Islet precursor cell (in vitro differentiated cells): ENCODE measurements at regions not wholly inside any gene's neighbourhood (a gene's known extent, or its start where the extent isn't known, plus 50 kb on each side); places are given as distances from the start of the nearest gene placed in this dataset.

Source experiments
- DNase-seq: peaks from one replicate; pipeline ENCODE4 v3.0.0-alpha.2; 2018

- DNase-seq, result no peak
Measured at GRCh38 chr2:156647377-156648010, 211.3 kb downstream of the GPD2 start.

DNA sequence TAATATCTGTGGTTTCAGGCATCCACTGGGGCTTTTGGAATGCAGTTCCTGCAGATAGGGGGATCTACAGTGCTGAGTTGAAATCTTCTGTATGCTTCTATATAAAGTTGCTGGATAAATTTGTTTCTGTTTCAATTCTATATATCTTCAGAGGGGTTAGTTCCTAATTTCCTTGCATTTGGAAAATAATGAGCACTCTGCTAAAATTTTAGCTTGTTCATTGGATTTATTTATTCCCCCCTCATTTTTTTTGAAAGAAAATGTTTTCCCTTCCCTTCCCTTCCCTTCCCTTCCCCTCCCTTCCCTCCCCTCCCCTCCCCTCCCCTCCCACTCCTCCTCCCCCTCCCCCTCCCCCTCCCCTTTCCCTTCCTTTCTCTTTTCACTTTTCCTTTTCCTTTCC is 212.3 kb downstream of the GPD2 start:
- no peak for DNase-seq

- no peak for DNase-seq
Measured at GRCh38 chr2:156649596-156649995, 213.4 kb downstream of the GPD2 start.

DNA sequence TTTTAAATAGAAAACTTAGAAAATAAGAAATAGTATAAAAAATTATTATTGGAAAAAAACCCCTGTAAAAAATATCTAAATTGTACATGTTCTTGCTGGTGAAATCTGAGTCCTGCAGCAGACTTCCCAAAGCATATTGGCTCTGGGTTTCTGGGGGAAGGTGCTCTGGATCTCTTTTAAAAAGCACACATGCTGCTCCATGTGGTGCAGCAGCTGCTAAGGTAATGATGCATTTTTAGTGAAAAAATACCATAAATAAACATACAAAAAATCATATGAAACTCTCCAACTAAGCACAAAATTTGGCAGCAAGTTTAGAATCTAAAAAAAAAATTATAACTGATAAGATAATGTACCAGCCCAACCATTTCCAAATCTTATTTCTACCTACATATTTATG is 216.5 kb downstream of the GPD2 start:
- DNase-seq, result no peak

- DNase-seq, result no peak
Measured at GRCh38 chr2:156653675-156654074, 217.5 kb downstream of the GPD2 start.

DNA sequence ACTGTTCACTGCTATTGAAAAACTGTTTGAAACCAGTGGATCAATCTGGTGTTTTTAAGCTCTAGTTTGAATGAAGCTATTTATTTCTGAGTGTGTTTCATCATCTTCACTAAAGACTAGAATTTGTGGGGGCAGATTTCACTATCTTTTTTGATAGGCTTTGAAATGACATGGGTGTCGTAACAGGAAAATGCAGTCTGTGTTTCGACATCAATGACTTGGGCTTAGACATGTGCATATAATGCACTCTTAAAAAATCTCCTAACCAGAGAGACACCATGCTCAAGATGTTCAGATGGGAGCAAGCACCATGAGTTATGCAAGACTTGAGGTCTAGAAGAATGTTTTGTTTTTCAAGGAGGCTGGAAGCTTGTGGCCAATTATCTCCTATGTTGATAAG is 221.6 kb downstream of the GPD2 start:
- DNase-seq, result no peak

DNA sequence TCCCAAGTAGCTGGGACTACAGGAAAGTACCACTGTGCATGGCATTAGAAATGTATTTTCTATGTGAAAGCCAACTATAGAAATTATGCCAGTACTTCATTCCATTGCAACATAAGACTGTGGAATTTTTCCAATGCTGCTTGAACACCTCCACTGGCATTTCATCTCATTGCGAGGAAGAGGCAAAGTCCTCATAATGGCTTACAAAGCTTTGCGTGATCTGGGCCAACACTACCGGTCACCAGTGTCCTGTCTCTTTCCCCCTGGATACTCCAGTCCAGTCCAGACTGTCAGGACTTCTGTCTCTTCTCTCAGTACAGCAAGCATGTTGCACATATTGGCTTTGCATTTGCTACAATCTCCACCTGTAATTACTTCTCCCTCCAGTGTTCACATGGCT is 223.5 kb downstream of the GPD2 start:
- no peak for DNase-seq

GRCh38 chr2:156663757-156664409 is 227.7 kb downstream of the GPD2 start:
- no peak for DNase-seq

DNA sequence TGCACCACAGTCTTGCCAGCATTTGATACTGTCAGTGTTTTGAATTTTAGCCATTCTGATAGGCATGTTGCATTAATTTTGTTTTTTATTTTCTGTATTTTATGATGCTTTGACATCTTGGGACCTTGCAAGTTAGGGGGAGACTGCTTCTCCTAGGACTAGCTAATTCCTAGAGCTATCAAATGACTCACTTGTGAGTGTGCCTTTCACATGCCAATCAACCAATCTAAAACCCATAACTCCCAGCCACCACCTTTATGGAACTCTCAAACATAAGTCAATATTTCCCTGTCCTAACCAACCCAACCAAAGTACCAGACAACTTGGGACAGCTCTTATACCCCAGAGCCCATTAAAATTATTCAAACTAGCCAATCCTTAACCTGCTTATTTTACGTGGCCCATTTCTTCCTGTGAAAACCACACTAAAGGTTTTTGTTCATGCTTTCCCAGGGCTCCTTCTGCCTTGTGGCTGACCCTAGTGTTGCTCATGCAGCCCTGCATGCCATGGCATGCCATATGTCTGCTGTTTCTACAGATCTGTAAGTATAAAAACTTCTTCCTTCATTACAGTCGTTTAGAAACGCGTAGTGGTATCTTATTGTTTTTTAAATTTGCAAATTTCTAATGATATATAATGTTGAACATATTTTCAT is 230.1 kb downstream of the GPD2 start:
- no peak for DNase-seq

GRCh38 chr2:156670104-156670503 is 233.9 kb downstream of the GPD2 start:
- DNase-seq, result no peak

DNA sequence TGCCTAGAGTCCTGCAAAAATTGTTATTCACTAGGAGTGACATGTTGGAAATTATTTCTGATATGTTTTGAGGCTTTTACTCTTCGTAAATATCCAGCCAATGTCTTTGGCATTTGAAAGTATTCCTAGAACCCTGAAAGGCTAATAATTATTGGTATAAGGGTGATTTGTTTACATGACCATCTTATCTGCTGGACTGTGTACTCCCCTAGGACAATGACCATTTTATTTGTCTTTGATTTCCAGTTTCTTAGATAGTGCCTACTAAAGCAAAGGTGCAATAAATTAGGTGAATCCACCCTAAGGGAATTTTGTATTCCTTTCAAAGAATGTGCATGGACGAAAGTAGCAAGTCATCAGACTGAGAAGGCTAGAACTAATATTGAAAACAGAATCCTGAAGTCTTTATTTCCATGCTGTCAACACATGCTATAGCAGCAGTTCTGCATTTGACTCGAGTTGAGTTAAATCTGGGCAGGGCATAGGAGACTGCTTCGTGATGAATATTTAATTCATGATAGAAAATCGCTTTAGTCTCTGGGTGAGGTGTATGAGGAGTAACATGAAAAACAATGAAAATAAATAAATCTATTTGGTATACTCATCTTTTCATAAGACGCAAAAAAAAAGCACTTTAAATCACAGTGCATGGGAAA is 235.7 kb downstream of the GPD2 start:
- DNase-seq, result no peak

DNA sequence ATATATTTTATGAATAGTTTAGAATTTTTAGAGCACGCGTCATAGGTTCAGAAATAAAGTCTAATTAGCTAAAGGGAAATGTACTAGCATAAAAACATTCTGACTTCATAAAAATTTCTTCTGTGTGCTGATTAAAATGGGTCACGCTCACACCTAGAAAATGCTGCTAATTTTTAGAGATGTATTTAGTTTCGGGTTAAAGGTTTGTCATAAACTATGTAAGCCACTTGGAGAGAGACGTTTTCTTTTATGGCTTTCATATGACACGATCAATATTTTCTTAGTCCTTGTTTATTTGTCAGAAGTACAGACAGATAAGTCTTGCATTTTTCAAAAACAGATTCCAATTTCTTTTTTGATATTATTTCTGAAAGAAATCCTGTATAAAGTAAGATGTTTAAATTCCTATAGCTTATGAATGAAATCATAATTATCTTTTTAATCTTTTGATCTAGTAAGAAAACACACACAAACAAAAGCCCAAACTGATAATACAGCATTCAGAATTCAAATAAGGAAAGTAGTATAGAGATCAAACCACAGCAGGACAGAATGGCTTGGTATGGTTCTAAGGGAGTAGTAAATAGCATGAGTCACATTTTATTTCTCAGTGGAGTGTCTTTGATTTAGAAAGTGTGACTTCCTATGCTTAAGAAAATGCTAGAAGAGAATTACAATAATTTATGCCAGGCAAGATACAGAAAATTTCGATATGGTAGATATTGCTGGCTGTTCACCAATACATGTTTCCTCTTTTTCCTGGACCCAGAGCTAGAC is 236.6 kb downstream of the GPD2 start:
- no peak for DNase-seq

GRCh38 chr2:156673333-156673615 is 237.1 kb downstream of the GPD2 start:
- DNase-seq, result peak; percentile 67

DNA sequence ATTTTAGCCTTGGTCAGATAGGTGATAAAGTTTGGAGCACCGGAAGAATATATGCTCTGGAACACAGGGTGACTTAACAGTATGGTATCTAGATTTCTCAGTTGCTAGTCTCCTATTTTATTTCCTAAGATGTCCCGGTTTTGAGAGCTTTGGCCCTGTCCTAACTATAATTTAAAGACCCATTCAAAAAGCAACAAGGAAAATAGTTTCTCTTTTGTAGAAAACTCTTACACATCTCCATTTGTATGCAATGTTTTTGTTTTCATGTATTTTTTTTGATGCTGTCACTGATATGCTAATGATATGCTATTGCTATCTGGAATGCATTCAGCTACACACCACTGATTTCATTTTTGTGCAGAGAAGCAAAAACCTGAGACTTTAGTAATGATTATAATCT is 237.8 kb downstream of the GPD2 start:
- DNase-seq, result no peak

DNA sequence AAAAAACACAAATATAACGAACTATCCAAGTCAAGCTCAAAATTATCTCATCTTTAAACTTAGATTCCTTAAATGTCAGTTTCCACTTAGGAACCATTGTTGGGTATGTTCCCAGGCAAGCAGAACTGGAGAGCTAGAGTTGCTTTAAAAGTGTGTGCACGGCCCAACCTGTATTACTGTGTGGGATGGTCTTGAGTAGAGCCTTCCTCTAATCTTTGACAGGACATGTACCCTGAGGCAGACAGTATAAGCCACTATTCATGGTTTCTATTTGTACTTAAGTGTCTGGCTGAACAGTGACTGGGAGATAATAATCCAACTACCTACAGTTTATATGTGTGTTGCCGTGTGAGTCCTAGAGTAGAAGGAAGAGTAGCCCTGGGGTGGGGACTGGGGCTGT is 239.7 kb downstream of the GPD2 start:
- DNase-seq, result peak; percentile 75

DNA sequence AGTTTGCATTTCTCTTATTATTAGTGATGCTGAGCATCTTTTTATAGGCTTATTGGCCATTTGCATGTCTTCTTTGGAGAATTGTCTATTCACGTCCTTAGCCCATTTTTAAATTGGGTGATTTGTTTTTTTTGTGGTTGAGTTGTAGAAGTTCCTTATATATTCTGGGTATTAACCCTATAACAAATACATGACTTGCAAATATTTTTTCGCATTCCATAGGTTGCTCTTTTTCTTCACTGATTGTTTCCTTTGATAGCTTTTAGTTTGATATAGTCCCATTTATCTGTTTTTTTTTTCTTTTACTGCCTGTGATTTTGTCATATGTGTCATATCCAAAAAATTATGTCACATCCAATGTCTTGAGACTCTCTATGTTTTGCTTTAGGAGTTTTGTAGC is 243.6 kb downstream of the GPD2 start:
- DNase-seq, result no peak

DNA sequence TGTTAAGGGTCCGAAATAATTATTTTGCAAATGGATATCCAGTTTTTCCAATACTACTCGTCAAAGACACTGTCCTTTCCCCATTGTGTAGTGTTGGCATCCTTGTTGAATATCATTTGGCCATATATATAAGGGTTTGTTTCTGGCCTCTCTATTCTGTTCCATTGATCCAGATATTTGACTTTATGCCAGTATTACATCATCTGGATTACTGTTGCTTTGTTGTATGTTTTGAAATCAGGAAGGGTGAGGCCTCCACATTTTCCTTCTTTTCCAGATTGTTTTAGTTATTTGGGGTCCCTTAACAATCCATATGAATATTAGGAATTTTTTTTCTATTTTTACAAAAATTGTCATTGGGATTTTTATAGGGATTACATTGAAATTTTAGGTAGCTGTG is 244.1 kb downstream of the GPD2 start:
- no peak for DNase-seq

- DNase-seq, result no peak
Measured at GRCh38 chr2:156687126-156687525, 250.9 kb downstream of the GPD2 start.

GRCh38 chr2:156687715-156688114 is 251.5 kb downstream of the GPD2 start:
- DNase-seq, result no peak

DNA sequence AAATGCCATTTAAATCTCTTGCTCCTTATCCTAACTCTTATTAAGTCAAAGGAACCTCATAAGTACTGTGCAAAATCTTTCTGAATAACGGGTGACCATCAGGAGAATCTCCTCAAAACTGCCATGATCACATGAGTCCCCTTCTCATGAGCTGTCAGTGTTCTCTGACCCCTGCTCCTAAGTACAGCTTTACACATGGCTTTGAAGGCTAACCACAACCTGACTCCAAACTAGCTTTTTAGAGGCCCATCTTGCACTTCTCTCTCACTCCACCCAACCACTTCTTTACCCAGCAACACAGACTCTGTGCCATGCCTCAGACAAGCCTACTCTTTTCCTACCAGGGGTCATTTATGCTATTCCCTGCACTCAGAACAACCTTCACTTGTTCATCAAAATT is 253.8 kb downstream of the GPD2 start:
- DNase-seq, result no peak

DNA sequence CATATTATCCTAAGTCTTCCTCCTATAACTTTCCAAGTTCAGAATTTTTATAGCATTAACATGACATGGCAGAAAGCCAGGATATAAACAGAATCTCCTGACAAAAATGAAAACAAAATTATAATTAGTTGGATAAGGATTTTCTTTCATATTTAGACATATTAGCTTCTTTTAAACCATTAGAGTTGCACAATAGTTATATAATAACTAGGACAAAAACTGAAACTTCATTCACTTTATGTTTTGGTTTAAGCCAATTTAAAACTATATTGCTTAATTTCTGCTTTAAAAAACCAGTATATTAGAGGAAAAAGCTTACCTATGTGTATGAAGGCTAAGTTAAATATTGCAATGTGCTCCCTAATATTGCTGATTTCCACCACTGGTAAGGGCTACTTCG is 254.8 kb downstream of the GPD2 start:
- DNase-seq, result no peak

GRCh38 chr2:156695020-156695419 is 258.8 kb downstream of the GPD2 start:
- no peak for DNase-seq

GRCh38 chr2:156695595-156695994 is 259.4 kb downstream of the GPD2 start:
- DNase-seq, result no peak

DNA sequence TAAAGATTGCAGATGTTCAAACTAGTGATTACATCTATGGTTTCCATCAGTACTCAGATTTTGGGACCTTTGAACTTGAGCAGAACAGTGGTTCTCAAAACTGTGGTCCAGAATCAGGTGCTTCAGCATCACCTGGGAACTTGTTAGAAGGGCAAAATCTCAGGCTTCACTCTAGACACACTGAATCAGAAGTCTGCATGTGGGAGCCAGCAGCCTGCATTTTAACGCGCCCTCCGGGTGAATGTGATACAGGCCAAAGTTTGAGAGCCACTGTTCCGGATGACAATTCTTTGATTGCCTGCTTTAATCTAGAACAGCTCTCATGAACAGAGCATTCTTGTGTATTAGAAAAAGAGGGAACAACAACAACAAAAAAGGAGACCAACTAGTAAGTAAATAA is 261.7 kb downstream of the GPD2 start:
- no peak for DNase-seq
